Neural cell (in vitro differentiated cells): ENCODE measurements at regions not wholly inside any gene's neighbourhood (a gene's known extent, or its start where the extent isn't known, plus 50 kb on each side); places are given as distances from the start of the nearest gene placed in this dataset.

Source experiments
- H2AFZ ChIP-seq: fragments of 200-600, 300-800 bp; sonication (generic), shearing (Covaris generic); 2 replicates; pipeline ENCODE4 v1.6.0; 2014; ENCODE audit warnings: low read depth, mild to moderate bottlenecking, antibody characterized with exemption, low read length, moderate library complexity
- H3F3A ChIP-seq: fragments of 200-600 bp; shearing (Covaris generic); 2 replicates; pipeline ENCODE4 v1.6.1; 2016; ENCODE audit warnings: mild to moderate bottlenecking, moderate library complexity, mixed read lengths, antibody characterized with exemption, low read length; ENCODE audit not compliant: insufficient read depth, poor library complexity, severe bottlenecking
- H3K27ac ChIP-seq: fragments of 200-600, 300-800 bp; sonication (generic), shearing (Covaris generic); 2 replicates; pipeline ENCODE4 v1.5.1; 2014; ENCODE audit warnings: mild to moderate bottlenecking, low read length, moderate library complexity
- H3K27me3 ChIP-seq: fragments of 300-800, 200-600 bp; sonication (generic), shearing (Covaris generic); 2 replicates; pipeline ENCODE4 v1.6.0; 2014; ENCODE audit warnings: mild to moderate bottlenecking, low read depth, low read length, moderate library complexity; ENCODE audit not compliant: insufficient read depth
- H3K36me3 ChIP-seq: fragments of 300-800, 200-600 bp; sonication (generic), shearing (Covaris generic); 2 replicates; pipeline ENCODE4 v1.5.1; 2014; ENCODE audit warnings: mild to moderate bottlenecking, antibody characterized with exemption, low read length, moderate library complexity; ENCODE audit not compliant: insufficient read depth
- H3K4me2 ChIP-seq: fragments of 300-800, 200-600 bp; sonication (generic), shearing (Covaris generic); 2 replicates; pipeline ENCODE4 v1.6.0; 2014; ENCODE audit warnings: mild to moderate bottlenecking, low read length
- H3K4me3 ChIP-seq: fragments of 300-800, 200-600 bp; sonication (generic), shearing (Covaris generic); 2 replicates; pipeline ENCODE4 v1.5.1; 2014; ENCODE audit warnings: mild to moderate bottlenecking, low read length, moderate library complexity
- H3K79me2 ChIP-seq: fragments of 200-600 bp; shearing (Covaris generic); replicated peaks from 2 replicates; pipeline ENCODE4 v1.6.0; 2014; ENCODE audit warnings: mild to moderate bottlenecking, low read length, moderate library complexity; ENCODE audit not compliant: insufficient read depth
- H3K9ac ChIP-seq: fragments of 300-800, 200-600 bp; sonication (generic), shearing (Covaris generic); 2 replicates; pipeline ENCODE4 v1.6.1; 2016; ENCODE audit warnings: mild to moderate bottlenecking, low read length, mixed read lengths
- H3K9me2 ChIP-seq: fragments of 200-600 bp; shearing (Covaris generic); 2 replicates; pipeline ENCODE4 v1.6.1; 2016; ENCODE audit warnings: mild to moderate bottlenecking, low read length, mixed read lengths; ENCODE audit not compliant: insufficient read depth
- H3K9me3 ChIP-seq: fragments of 200-600, 300-800 bp; sonication (generic), shearing (Covaris generic); 2 replicates; pipeline ENCODE4 v1.6.1; 2016; ENCODE audit warnings: mild to moderate bottlenecking, mixed run types, low read length, moderate library complexity, mixed read lengths
- H4K20me1 ChIP-seq: fragments of 200-600 bp; shearing (Covaris generic); 2 replicates; pipeline ENCODE4 v1.6.1; 2016; ENCODE audit warnings: mild to moderate bottlenecking, mixed run types; ENCODE audit not compliant: insufficient read depth
- CTCF ChIP-seq: fragments of 450-650 bp; IDR thresholded peaks from 2 replicates; pipeline ENCODE4 v1.5.1; 2014; ENCODE audit warnings: antibody characterized with exemption, mild to moderate bottlenecking, moderate library complexity; ENCODE audit not compliant: poor library complexity, severe bottlenecking
- EP300 ChIP-seq: fragments of 450-650 bp; conservative IDR thresholded peaks from 2 replicates; pipeline ENCODE4 v1.6.1; 2014; ENCODE audit warnings: antibody characterized with exemption, mild to moderate bottlenecking, moderate library complexity; ENCODE audit not compliant: poor library complexity, severe bottlenecking
- EZH2 ChIP-seq: fragments of 200-600, 300-800 bp; shearing (Covaris generic), sonication (generic); IDR thresholded peaks from 2 replicates; pipeline ENCODE4 v1.6.1; 2014; ENCODE audit warnings: antibody characterized with exemption, low read length, borderline replicate concordance, mild to moderate bottlenecking; ENCODE audit not compliant: insufficient read depth, poor library complexity, severe bottlenecking
- MXI1 ChIP-seq: fragments of 450-650 bp; conservative IDR thresholded peaks from 2 replicates; pipeline ENCODE4 v1.6.1; 2014; ENCODE audit warnings: antibody characterized with exemption, mild to moderate bottlenecking; ENCODE audit not compliant: poor library complexity, severe bottlenecking
- POLR2AphosphoS5 ChIP-seq: IDR thresholded peaks from 2 replicates; pipeline ENCODE4 v1.6.1; 2012
- RAD21 ChIP-seq: fragments of 450-650 bp; conservative IDR thresholded peaks from 2 replicates; pipeline ENCODE4 v1.6.1; 2014; ENCODE audit warnings: antibody characterized with exemption, mild to moderate bottlenecking, moderate library complexity
- SMC3 ChIP-seq: fragments of 450-650 bp; conservative IDR thresholded peaks from 2 replicates; pipeline ENCODE4 v1.6.1; 2014; ENCODE audit warnings: antibody characterized with exemption, mild to moderate bottlenecking, moderate library complexity; ENCODE audit not compliant: poor library complexity
- TAF1 ChIP-seq: IDR thresholded peaks from 2 replicates; pipeline ENCODE4 v1.6.1; 2012; ENCODE audit warnings: low read depth
- TF ChIP-seq, protein P1 (sequence below): IDR thresholded peaks from 2 replicates; pipeline ENCODE4 v1.6.1; 2012; ENCODE audit warnings: borderline replicate concordance

DNA sequence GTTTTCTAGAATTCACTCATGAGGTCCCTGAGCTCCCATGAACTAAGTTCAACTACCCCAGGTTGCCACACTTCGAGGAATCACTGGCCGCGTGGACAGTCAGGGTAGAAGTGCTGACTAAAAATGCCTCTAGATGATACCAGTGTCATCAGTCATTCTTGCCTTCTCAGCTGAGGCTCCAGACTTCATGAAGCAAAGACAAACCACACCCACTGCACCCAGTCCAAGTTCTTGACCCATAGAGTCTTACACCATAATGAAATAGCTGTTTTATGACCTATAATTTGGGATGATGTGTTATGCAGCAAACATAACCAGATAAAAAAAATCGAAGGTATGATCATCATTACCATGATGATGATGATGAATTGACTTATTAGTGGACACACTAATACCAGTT is 632.9 kb upstream of the TLE4 start:
- no peaks in the 10 kb centered on the region for H3K9me2 ChIP-seq
- no peaks in the 10 kb centered on the region for H3K36me3 ChIP-seq
- no peaks in the 10 kb centered on the region for H3K27me3 ChIP-seq
- H3K27ac ChIP-seq = no peak overlapping the region
- H4K20me1 ChIP-seq = no peaks in the 10 kb centered on the region
- H3F3A ChIP-seq = no peaks in the 10 kb centered on the region
- no peaks in the 10 kb centered on the region for H3K79me2 ChIP-seq
- TF ChIP-seq, protein P1, sequence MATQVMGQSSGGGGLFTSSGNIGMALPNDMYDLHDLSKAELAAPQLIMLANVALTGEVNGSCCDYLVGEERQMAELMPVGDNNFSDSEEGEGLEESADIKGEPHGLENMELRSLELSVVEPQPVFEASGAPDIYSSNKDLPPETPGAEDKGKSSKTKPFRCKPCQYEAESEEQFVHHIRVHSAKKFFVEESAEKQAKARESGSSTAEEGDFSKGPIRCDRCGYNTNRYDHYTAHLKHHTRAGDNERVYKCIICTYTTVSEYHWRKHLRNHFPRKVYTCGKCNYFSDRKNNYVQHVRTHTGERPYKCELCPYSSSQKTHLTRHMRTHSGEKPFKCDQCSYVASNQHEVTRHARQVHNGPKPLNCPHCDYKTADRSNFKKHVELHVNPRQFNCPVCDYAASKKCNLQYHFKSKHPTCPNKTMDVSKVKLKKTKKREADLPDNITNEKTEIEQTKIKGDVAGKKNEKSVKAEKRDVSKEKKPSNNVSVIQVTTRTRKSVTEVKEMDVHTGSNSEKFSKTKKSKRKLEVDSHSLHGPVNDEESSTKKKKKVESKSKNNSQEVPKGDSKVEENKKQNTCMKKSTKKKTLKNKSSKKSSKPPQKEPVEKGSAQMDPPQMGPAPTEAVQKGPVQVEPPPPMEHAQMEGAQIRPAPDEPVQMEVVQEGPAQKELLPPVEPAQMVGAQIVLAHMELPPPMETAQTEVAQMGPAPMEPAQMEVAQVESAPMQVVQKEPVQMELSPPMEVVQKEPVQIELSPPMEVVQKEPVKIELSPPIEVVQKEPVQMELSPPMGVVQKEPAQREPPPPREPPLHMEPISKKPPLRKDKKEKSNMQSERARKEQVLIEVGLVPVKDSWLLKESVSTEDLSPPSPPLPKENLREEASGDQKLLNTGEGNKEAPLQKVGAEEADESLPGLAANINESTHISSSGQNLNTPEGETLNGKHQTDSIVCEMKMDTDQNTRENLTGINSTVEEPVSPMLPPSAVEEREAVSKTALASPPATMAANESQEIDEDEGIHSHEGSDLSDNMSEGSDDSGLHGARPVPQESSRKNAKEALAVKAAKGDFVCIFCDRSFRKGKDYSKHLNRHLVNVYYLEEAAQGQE = no peak
- TF ChIP-seq RAD21 = no peak
- TF ChIP-seq EP300 = no peak
- no peak for TF ChIP-seq TAF1
- no peak for TF ChIP-seq EZH2
- TF ChIP-seq SMC3 = no peak
- no peak for TF ChIP-seq POLR2AphosphoS5
- no peak for TF ChIP-seq MXI1
- TF ChIP-seq CTCF = no peak
- H3K9ac ChIP-seq = no peak overlapping the region
- H3K4me3 ChIP-seq = no peak overlapping the region
- H2AFZ ChIP-seq = no peak overlapping the region
- H3K9me3 ChIP-seq = no peaks in the 10 kb centered on the region
- H3K4me2 ChIP-seq = no peak overlapping the region

- no peaks in the 10 kb centered on the region for H4K20me1 ChIP-seq
- H3K36me3 ChIP-seq = no peaks in the 10 kb centered on the region
- H3F3A ChIP-seq = no peaks in the 10 kb centered on the region
- H2AFZ ChIP-seq = no peak overlapping the region
- TF ChIP-seq RAD21 (no peak), SMC3 (no peak), EP300 (no peak), EZH2 (no peak), MXI1 (no peak)
- H3K9ac ChIP-seq = no peak overlapping the region
- H3K4me3 ChIP-seq = no peak overlapping the region
- no peaks in the 10 kb centered on the region for H3K9me3 ChIP-seq
- no peaks in the 10 kb centered on the region for H3K79me2 ChIP-seq
- H3K4me2 ChIP-seq = no peak overlapping the region
- no peaks in the 10 kb centered on the region for H3K27me3 ChIP-seq
- H3K9me2 ChIP-seq = no peaks in the 10 kb centered on the region
- H3K27ac ChIP-seq = no peak overlapping the region
Measured at GRCh38 chr9:78939311-78940065, 632.3 kb upstream of the TLE4 start.
